Fibroblast of lung (primary cell): ENCODE measurements at regions not wholly inside any gene's neighbourhood (a gene's known extent, or its start where the extent isn't known, plus 50 kb on each side); places are given as distances from the start of the nearest gene placed in this dataset.
A peak's percentile ranks its signal among the peaks of the same experiment; 100 is the strongest.

Source experiments
- DNase-seq, 2 donors: peaks; one replicate each; pipeline versions ENCODE4 v3.0.0 to v3.0.0-alpha.2; 2010; ENCODE audit warnings: low read depth in 2 of 2
- H2AFZ ChIP-seq: 2 replicates; pipeline ENCODE4 v1.5.1; 2012; ENCODE audit warnings: low read length, control low read depth, inconsistent platforms
- H3K27ac ChIP-seq: 2 replicates; pipeline ENCODE4 v1.5.1; 2011; ENCODE audit warnings: low read length, control low read depth; ENCODE audit not compliant: insufficient read depth
- H3K27me3 ChIP-seq: 2 replicates; pipeline ENCODE4 v1.5.1; 2011; ENCODE audit warnings: mild to moderate bottlenecking, low read length; ENCODE audit not compliant: control insufficient read depth, insufficient read depth
- H3K36me3 ChIP-seq: 2 replicates; pipeline ENCODE4 v1.5.1; 2011; ENCODE audit warnings: low read length; ENCODE audit not compliant: control insufficient read depth, insufficient read depth
- H3K4me1 ChIP-seq: 2 replicates; pipeline ENCODE4 v1.5.1; 2011; ENCODE audit warnings: low read length; ENCODE audit not compliant: control insufficient read depth, insufficient read depth; ENCODE audit errors: extremely low read depth
- H3K4me2 ChIP-seq: 2 replicates; pipeline ENCODE4 v1.5.1; 2011; ENCODE audit warnings: low read length, control low read depth; ENCODE audit not compliant: insufficient read depth; ENCODE audit errors: extremely low read depth
- H3K4me3 ChIP-seq, 4 experiments: fragments of 200-600 bp in 1 of 4; sonication (generic) in 1 of 4; replicated peaks in 1 of 4; 2 replicates each; pipeline ENCODE4 v1.5.1; 2011 to 2016; ENCODE audit warnings: low read length in 4 of 4, low read depth in 3 of 4, mild to moderate bottlenecking in 3 of 4, control low read depth in 2 of 4, inconsistent platforms in 1 of 4, mixed read lengths in 1 of 4; ENCODE audit not compliant: insufficient read depth in 1 of 4; ENCODE audit errors: control extremely low read depth in 1 of 4
- H3K79me2 ChIP-seq: 2 replicates; pipeline ENCODE4 v1.5.1; 2012; ENCODE audit warnings: mild to moderate bottlenecking, low read length, inconsistent platforms; ENCODE audit not compliant: control insufficient read depth, insufficient read depth
- H3K9ac ChIP-seq: 2 replicates; pipeline ENCODE4 v1.5.1; 2011; ENCODE audit warnings: mild to moderate bottlenecking, low read length, control low read depth; ENCODE audit not compliant: insufficient read depth
- H3K9me3 ChIP-seq: 2 replicates; pipeline ENCODE4 v1.5.1; 2012; ENCODE audit warnings: low read depth, low read length; ENCODE audit not compliant: control insufficient read depth, insufficient read depth
- H4K20me1 ChIP-seq: 2 replicates; pipeline ENCODE4 v1.5.1; 2011; ENCODE audit warnings: low read length; ENCODE audit not compliant: control insufficient read depth, insufficient read depth; ENCODE audit errors: extremely low read depth
- EZH2 ChIP-seq: IDR thresholded peaks from 2 replicates; pipeline ENCODE4 v1.5.1; 2012; ENCODE audit warnings: low read length, control low read depth, mild to moderate bottlenecking; ENCODE audit errors: missing control alignments
- TF ChIP-seq, protein P1 (sequence below), 2 donors: IDR thresholded peaks in 1 of 2; conservative IDR thresholded peaks in 1 of 2; 1 replicate in 1 of 2; 2 replicates in 1 of 2; pipeline ENCODE4 v1.5.1; 2011 to 2012; ENCODE audit warnings: low read length in 2 of 2, control low read depth in 1 of 2, inconsistent platforms in 1 of 2, low read depth in 1 of 2, mild to moderate bottlenecking in 1 of 2

DNA sequence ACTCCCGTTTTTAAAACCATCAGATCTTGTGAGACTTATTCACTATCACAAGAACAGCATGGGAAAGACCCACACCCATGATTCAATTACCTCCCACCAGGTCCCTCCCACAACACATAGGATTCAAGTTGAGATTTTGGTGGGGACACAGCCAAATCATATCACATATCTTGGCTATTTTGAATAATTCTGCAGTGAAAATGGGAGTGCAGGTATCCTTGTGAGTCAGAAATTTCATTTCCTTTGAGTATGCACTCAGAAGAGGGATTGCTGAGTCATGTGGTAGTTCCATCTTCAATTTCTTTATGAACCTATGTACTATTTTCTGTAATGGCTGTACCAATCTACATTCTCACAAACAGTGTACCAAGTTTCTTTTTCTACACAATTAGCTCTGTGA lies 125.8 kb downstream of the ANKRD7 start:
- no peak overlapping the region for H3K9ac ChIP-seq
- H3K79me2 ChIP-seq: no peaks in the 10 kb centered on the region
- H3K4me2 ChIP-seq: no peak overlapping the region
- H2AFZ ChIP-seq: no peak overlapping the region
- H4K20me1 ChIP-seq: no peaks in the 10 kb centered on the region
- TF ChIP-seq, protein P1, sequence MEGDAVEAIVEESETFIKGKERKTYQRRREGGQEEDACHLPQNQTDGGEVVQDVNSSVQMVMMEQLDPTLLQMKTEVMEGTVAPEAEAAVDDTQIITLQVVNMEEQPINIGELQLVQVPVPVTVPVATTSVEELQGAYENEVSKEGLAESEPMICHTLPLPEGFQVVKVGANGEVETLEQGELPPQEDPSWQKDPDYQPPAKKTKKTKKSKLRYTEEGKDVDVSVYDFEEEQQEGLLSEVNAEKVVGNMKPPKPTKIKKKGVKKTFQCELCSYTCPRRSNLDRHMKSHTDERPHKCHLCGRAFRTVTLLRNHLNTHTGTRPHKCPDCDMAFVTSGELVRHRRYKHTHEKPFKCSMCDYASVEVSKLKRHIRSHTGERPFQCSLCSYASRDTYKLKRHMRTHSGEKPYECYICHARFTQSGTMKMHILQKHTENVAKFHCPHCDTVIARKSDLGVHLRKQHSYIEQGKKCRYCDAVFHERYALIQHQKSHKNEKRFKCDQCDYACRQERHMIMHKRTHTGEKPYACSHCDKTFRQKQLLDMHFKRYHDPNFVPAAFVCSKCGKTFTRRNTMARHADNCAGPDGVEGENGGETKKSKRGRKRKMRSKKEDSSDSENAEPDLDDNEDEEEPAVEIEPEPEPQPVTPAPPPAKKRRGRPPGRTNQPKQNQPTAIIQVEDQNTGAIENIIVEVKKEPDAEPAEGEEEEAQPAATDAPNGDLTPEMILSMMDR (conservative IDR thresholded peaks at IDR 0.05 in 1 of 2, IDR thresholded peaks at IDR 0.05 in 1 of 2; ENCODE audit: low read depth in 1 of 2, low read length in 2 of 2): no peak
- TF ChIP-seq EZH2: no peak
- no peak overlapping the region for H3K27ac ChIP-seq
- H3K36me3 ChIP-seq: no peaks in the 10 kb centered on the region
- no peak overlapping the region for H3K4me3 ChIP-seq
- H3K27me3 ChIP-seq: no peaks in the 10 kb centered on the region
- DNase-seq: no peak
- H3K9me3 ChIP-seq: no peaks in the 10 kb centered on the region
- H3K4me1 ChIP-seq: no peaks in the 10 kb centered on the region

DNA sequence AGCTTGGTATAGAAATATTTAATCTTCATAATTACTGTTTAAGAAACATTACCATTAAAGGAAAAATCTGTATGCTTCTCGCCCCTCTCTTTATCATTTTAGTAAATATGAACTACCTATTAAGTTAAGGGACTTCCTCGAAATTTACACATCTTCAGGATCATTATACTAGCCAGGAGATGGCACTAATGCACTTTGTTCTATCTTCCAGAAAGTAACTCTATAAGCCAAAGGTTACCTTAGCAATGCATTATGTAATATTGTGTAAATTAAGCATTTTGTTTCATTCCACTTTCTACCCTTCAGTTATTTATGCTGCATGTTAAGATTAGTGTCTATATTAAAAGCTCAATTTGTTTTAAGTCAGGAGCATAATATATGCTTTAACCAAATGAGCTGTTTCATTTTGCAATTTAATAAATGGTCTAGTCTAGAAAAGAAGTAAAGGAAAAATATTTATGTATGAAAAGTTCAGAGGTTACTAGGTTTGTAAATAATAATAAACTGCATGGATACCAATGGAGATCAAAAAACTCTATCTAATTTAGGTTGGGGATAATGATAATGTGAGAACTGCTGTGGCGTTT lies 128.5 kb downstream of the ANKRD7 start:
- peak; percentile 18 to 31 for DNase-seq
- Histone ChIP-seq H3K27me3 (no peaks in the 10 kb centered on the region), H4K20me1 (no peaks in the 10 kb centered on the region), H3K79me2 (no peaks in the 10 kb centered on the region), H3K27ac (no peak overlapping the region), H3K9ac (no peak overlapping the region), H3K36me3 (no peaks in the 10 kb centered on the region), H3K4me2 (no peak overlapping the region), H2AFZ (no peak overlapping the region), H3K4me3 (no peak overlapping the region), H3K4me1 (no peaks in the 10 kb centered on the region), H3K9me3 (no peaks in the 10 kb centered on the region)
- TF ChIP-seq EZH2: no peak
- TF ChIP-seq, protein P1 (conservative IDR thresholded peaks at IDR 0.05 in 1 of 2, IDR thresholded peaks at IDR 0.05 in 1 of 2; ENCODE audit: low read depth in 1 of 2, low read length in 2 of 2): no peak

DNA sequence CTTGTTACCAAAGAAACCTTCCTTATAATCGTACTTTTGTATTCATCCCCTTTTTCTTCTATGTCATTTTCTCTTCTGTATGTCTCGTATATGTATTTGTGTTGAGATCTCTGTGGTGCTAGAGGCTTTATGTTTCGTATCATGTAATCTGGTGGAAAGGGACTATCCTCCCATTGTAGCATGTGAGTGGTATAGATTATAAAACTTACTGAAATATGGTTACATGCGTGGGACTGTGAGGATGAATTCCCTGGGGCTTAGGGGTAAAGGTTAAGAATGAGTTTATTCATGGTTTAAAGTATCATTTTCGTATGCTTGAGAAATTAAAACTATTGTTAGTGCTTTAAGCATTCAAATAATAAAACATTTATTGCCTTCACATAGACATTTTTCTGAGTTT lies 141.9 kb downstream of the ANKRD7 start:
- Histone ChIP-seq H3K9ac (no peak overlapping the region), H3K79me2 (no peaks in the 10 kb centered on the region), H3K36me3 (no peaks in the 10 kb centered on the region), H3K27me3 (no peaks in the 10 kb centered on the region), H3K4me3 (no peak overlapping the region), H3K27ac (no peak overlapping the region), H2AFZ (no peak overlapping the region), H3K9me3 (no peaks in the 10 kb centered on the region), H3K4me2 (no peak overlapping the region), H4K20me1 (no peaks in the 10 kb centered on the region), H3K4me1 (no peaks in the 10 kb centered on the region)
- DNase-seq: no peak
- no peak for TF ChIP-seq EZH2
- TF ChIP-seq, protein P1 (conservative IDR thresholded peaks at IDR 0.05 in 1 of 2, IDR thresholded peaks at IDR 0.05 in 1 of 2; ENCODE audit: low read depth in 1 of 2, low read length in 2 of 2): no peak
